CD4-positive, alpha-beta T cell (primary cell): ENCODE measurements at regions not wholly inside any gene's neighbourhood (a gene's known extent, or its start where the extent isn't known, plus 50 kb on each side); places are given as distances from the start of the nearest gene placed in this dataset.

Experiments used
- ATAC-seq: fragments of 200-7000 bp; cut with Tn5 transposase; one replicate; pipeline ENCODE4 v1.10.0; 2022; ENCODE audit warnings: mild to moderate bottlenecking; ENCODE audit not compliant: poor library complexity
- CTCF ChIA-PET: fragments of 350-600 bp; sonication (Branson Sonifier 250); formaldehyde crosslinking; loops from one replicate; lab custom pipeline; 2021; ENCODE audit warnings: antibody characterized with exemption, inconsistent platforms; lab: Charles Lee
- POLR2A ChIA-PET: fragments of 350-600 bp; sonication (Branson Sonifier 250); formaldehyde crosslinking; loops from one replicate; lab custom pipeline; 2021; ENCODE audit warnings: antibody characterized with exemption, inconsistent platforms; lab: Charles Lee
- DNase-seq, 14 experiments: peaks; one replicate each; pipeline ENCODE4 v3.0.0-alpha.2; 2013 to 2020; ENCODE audit warnings: mixed read lengths in 2 of 14
- H3K27ac ChIP-seq, 2 donors: one replicate each; pipeline versions ENCODE4 v1.5.1 to v1.7.0; 2013; ENCODE audit warnings: low read length in 2 of 2, low read depth in 1 of 2, mild to moderate bottlenecking in 1 of 2
- H3K27me3 ChIP-seq, 2 experiments: 1 replicate in 1 of 2; 2 replicates in 1 of 2; pipeline versions ENCODE4 v1.6.1 to v1.7.0; 2013; ENCODE audit warnings: low read length in 2 of 2, control low read depth in 1 of 2, mild to moderate bottlenecking in 1 of 2, moderate library complexity in 1 of 2; ENCODE audit not compliant: insufficient read depth in 2 of 2, control insufficient read depth in 1 of 2
- H3K36me3 ChIP-seq: one replicate; pipeline ENCODE4 v1.6.1; 2013; ENCODE audit warnings: low read length, control low read depth; ENCODE audit not compliant: insufficient read depth
- H3K4me1 ChIP-seq: one replicate; pipeline ENCODE4 v1.6.1; 2013; ENCODE audit warnings: low read length, control low read depth; ENCODE audit not compliant: insufficient read depth
- H3K4me3 ChIP-seq: one replicate; pipeline ENCODE4 v1.5.1; 2013; ENCODE audit warnings: mild to moderate bottlenecking, low read length, moderate library complexity
- H3K9me3 ChIP-seq, 2 experiments: 1 replicate in 1 of 2; 2 replicates in 1 of 2; pipeline versions ENCODE4 v1.6.1 to v1.7.0; 2013; ENCODE audit warnings: low read length in 2 of 2, mild to moderate bottlenecking in 2 of 2, control low read depth in 1 of 2, moderate library complexity in 1 of 2; ENCODE audit not compliant: control insufficient read depth in 1 of 2, insufficient read depth in 1 of 2
- H3K27ac Mint-ChIP-seq: one replicate; pipeline ENCODE4 v1.8.0; 2020; ENCODE audit warnings: mixed read lengths
- H3K27me3 Mint-ChIP-seq: one replicate; pipeline ENCODE4 v1.8.0; 2021; ENCODE audit warnings: mixed read lengths
- H3K36me3 Mint-ChIP-seq: one replicate; pipeline ENCODE4 v1.8.0; 2021; ENCODE audit warnings: low read depth, mixed read lengths
- H3K4me1 Mint-ChIP-seq: one replicate; pipeline ENCODE4 v1.8.0; 2021; ENCODE audit warnings: low read depth, mixed read lengths
- H3K4me3 Mint-ChIP-seq: one replicate; pipeline ENCODE4 v1.8.0; 2020; ENCODE audit warnings: mild to moderate bottlenecking, mixed read lengths
- H3K9me3 Mint-ChIP-seq: one replicate; pipeline ENCODE4 v1.8.0; 2020; ENCODE audit warnings: mixed read lengths
- CTCF ChIP-seq: fragments of 200-600 bp; IDR thresholded peaks from one replicate; pipeline ENCODE4 v1.8.0; 2022; ENCODE audit warnings: antibody characterized with exemption, mild to moderate bottlenecking
- intact Hi-C, 2 experiments: fragments of 100-400 bp; cut with DNase I in 1 of 2; cut with micrococcal nuclease in 1 of 2; formaldehyde crosslinking; loops; one replicate each; pipeline versions ENCODE4 v1.15.1 to v1.9.0; 2023 to 2025; cut with DNase I, micrococcal nuclease

- ATAC-seq: no peak
- no peak overlapping the region for H3K27ac Mint-ChIP-seq
- H3K4me1 Mint-ChIP-seq: no peaks in the 10 kb centered on the region
- Histone ChIP-seq H3K27me3 (no peaks in the 10 kb centered on the region), H3K36me3 (no peaks in the 10 kb centered on the region), H3K4me3 (no peak overlapping the region), H3K4me1 (no peaks in the 10 kb centered on the region), H3K27ac (no peak overlapping the region), H3K9me3 (peaks cover 0 to 8% of the 10 kb centered on the region in 2 experiments)
- no peak for DNase-seq
- POLR2A ChIA-PET: no interaction called here
- CTCF ChIA-PET: no interaction called here
- no peaks in the 10 kb centered on the region for H3K36me3 Mint-ChIP-seq
- H3K9me3 Mint-ChIP-seq: no peaks in the 10 kb centered on the region
- intact Hi-C loops: no loop called here
- H3K27me3 Mint-ChIP-seq: no peaks in the 10 kb centered on the region
- no peak for TF ChIP-seq CTCF
- no peak overlapping the region for H3K4me3 Mint-ChIP-seq
Measured at GRCh38 chr7:54907981-54908380, 110.8 kb upstream of the EGFR start.

- Mint-ChIP-seq H3K27ac (no peak overlapping the region), H3K4me1 (no peaks in the 10 kb centered on the region), H3K36me3 (no peaks in the 10 kb centered on the region), H3K4me3 (no peak overlapping the region), H3K9me3 (no peaks in the 10 kb centered on the region), H3K27me3 (no peaks in the 10 kb centered on the region)
- intact Hi-C loops: no loop called here
- H3K9me3 ChIP-seq: peaks cover 0 to 8% of the 10 kb centered on the region in 2 experiments
- no peaks in the 10 kb centered on the region for H3K27me3 ChIP-seq
- TF ChIP-seq CTCF: no peak
- ATAC-seq (no peak), DNase-seq (no peak)
- ChIA-PET POLR2A (no interaction called here), CTCF (no interaction called here)
- H3K36me3 ChIP-seq: no peaks in the 10 kb centered on the region
- no peak overlapping the region for H3K27ac ChIP-seq
- H3K4me1 ChIP-seq: no peaks in the 10 kb centered on the region
- H3K4me3 ChIP-seq: no peak overlapping the region
Measured at GRCh38 chr7:54908760-54909438, 109.9 kb upstream of the EGFR start.

- no peak overlapping the region for H3K4me3 Mint-ChIP-seq
- CTCF ChIA-PET: no interaction called here
- H3K9me3 Mint-ChIP-seq: peaks cover 2% of the 10 kb centered on the region
- no peak for DNase-seq
- Histone ChIP-seq H3K36me3 (no peaks in the 10 kb centered on the region), H3K27ac (no peak overlapping the region), H3K27me3 (no peaks in the 10 kb centered on the region), H3K4me3 (no peak overlapping the region), H3K4me1 (no peaks in the 10 kb centered on the region), H3K9me3 (peaks cover 0 to 8% of the 10 kb centered on the region in 2 experiments)
- no peaks in the 10 kb centered on the region for H3K4me1 Mint-ChIP-seq
- ATAC-seq: no peak
- POLR2A ChIA-PET: no interaction called here
- H3K36me3 Mint-ChIP-seq: no peaks in the 10 kb centered on the region
- TF ChIP-seq CTCF: no peak
- H3K27me3 Mint-ChIP-seq: peaks cover 7% of the 10 kb centered on the region
- intact Hi-C loops: no loop called here
- no peak overlapping the region for H3K27ac Mint-ChIP-seq
Measured at GRCh38 chr7:54915870-54916598, 102.8 kb upstream of the EGFR start.
